Stimulated activated naive CD8-positive, alpha-beta T cell treated with anti-CD3 and anti-CD28 coated beads, Interleukin-15, amount 100 ng/mL, for 72 hours (primary cell): ENCODE measurements at regions not wholly inside any gene's neighbourhood (a gene's known extent, or its start where the extent isn't known, plus 50 kb on each side); places are given as distances from the start of the nearest gene placed in this dataset.
A peak's percentile ranks its signal among the peaks of the same experiment; 100 is the strongest.
"Not testable (repeated sequence)": the region's sequence is repeated elsewhere in the genome, so short reads cannot be mapped to it uniquely, and the experiment has no call there.

Source experiments
- ATAC-seq: fragments of 150-1000 bp; cut with Tn5 transposase; 2 replicates; pipeline ENCODE4 v1.10.0; 2021; ENCODE audit warnings: mild to moderate bottlenecking, moderate library complexity
- DNase-seq, 2 donors: peaks; one replicate each; pipeline ENCODE4 v3.0.0; 2021 to 2022
- H3K27ac Mint-ChIP-seq, 2 donors: one replicate each; pipeline ENCODE4 v1.8.0; 2022; ENCODE audit warnings: mild to moderate bottlenecking in 2 of 2, mixed read lengths in 2 of 2, moderate library complexity in 2 of 2
- H3K27me3 Mint-ChIP-seq: one replicate; pipeline ENCODE4 v1.8.0; 2022; ENCODE audit warnings: mixed read lengths
- H3K4me1 Mint-ChIP-seq: one replicate; pipeline ENCODE4 v1.8.0; 2022; ENCODE audit warnings: mild to moderate bottlenecking, mixed read lengths
- H3K4me3 Mint-ChIP-seq, 2 donors: one replicate each; pipeline ENCODE4 v1.8.0; 2022; ENCODE audit warnings: mild to moderate bottlenecking in 2 of 2, mixed read lengths in 2 of 2, moderate library complexity in 1 of 2
- H3K9me3 Mint-ChIP-seq, 2 donors: one replicate each; pipeline ENCODE4 v1.8.0; 2022; ENCODE audit warnings: mixed read lengths in 2 of 2

- Mint-ChIP-seq H3K27me3 (peaks cover 43% of the 10 kb centered on the region), H3K9me3 (no peaks in the 10 kb centered on the region), H3K27ac (no peak overlapping the region), H3K4me3 (no peak overlapping the region), H3K4me1 (peaks cover 6% of the 10 kb centered on the region)
- DNase-seq (no peak), ATAC-seq (no peak)
These were observed 195.0 kb downstream of the MSX2 start for GRCh38 chr5:174919351-174919750.

GRCh38 chr5:174918655-174919054, 194.3 kb downstream of the MSX2 start:
- ATAC-seq (no peak), DNase-seq (no peak)
- Mint-ChIP-seq H3K27ac (no peak overlapping the region), H3K4me1 (peaks cover 6% of the 10 kb centered on the region), H3K4me3 (no peak overlapping the region), H3K9me3 (no peaks in the 10 kb centered on the region), H3K27me3 (peaks cover 48% of the 10 kb centered on the region)

GRCh38 chr5:174917976-174918554, 193.7 kb downstream of the MSX2 start:
- DNase-seq: no peak
- H3K9me3 Mint-ChIP-seq: no peaks in the 10 kb centered on the region
- no peak overlapping the region for H3K4me3 Mint-ChIP-seq
- peak overlapping the region; percentile 22 to 58 for H3K27ac Mint-ChIP-seq
- peaks cover 6% of the 10 kb centered on the region for H3K4me1 Mint-ChIP-seq
- no peak for ATAC-seq
- peaks cover 51% of the 10 kb centered on the region for H3K27me3 Mint-ChIP-seq

GRCh38 chr5:174917435-174917834, 193.1 kb downstream of the MSX2 start:
- not testable (repeated sequence) for DNase-seq
- peak; percentile 26 for ATAC-seq

GRCh38 chr5:174916924-174917323, 192.5 kb downstream of the MSX2 start:
- ATAC-seq, H3K27ac Mint-ChIP-seq, H3K9me3 Mint-ChIP-seq, H3K4me3 Mint-ChIP-seq, DNase-seq, H3K4me1 Mint-ChIP-seq: not testable (repeated sequence)
- H3K27me3 Mint-ChIP-seq: peaks cover 62% of the 10 kb centered on the region

More at GRCh38 chr5:174917435-174917834, 193.1 kb downstream of the MSX2 start:
- H3K4me3 Mint-ChIP-seq, H3K9me3 Mint-ChIP-seq, H3K27ac Mint-ChIP-seq, H3K4me1 Mint-ChIP-seq: not testable (repeated sequence)
- peaks cover 57% of the 10 kb centered on the region for H3K27me3 Mint-ChIP-seq

GRCh38 chr5:174916227-174916626, 191.8 kb downstream of the MSX2 start:
- ATAC-seq (no peak), DNase-seq (no peak)
- peaks cover 4% of the 10 kb centered on the region for H3K4me1 Mint-ChIP-seq
- no peak overlapping the region for H3K4me3 Mint-ChIP-seq
- peaks cover 67% of the 10 kb centered on the region for H3K27me3 Mint-ChIP-seq
- no peak overlapping the region for H3K27ac Mint-ChIP-seq
- H3K9me3 Mint-ChIP-seq: no peaks in the 10 kb centered on the region

- Mint-ChIP-seq H3K4me1 (peaks cover 6% of the 10 kb centered on the region), H3K4me3 (no peak overlapping the region), H3K9me3 (no peaks in the 10 kb centered on the region), H3K27ac (no peak overlapping the region), H3K27me3 (peaks cover 88% of the 10 kb centered on the region)
- no peak for DNase-seq
- ATAC-seq: no peak
These were observed 186.7 kb downstream of the MSX2 start for GRCh38 chr5:174911118-174911517.

- H3K9me3 Mint-ChIP-seq: no peaks in the 10 kb centered on the region
- H3K4me1 Mint-ChIP-seq: peaks cover 6% of the 10 kb centered on the region
- peaks cover 87% of the 10 kb centered on the region for H3K27me3 Mint-ChIP-seq
- DNase-seq (peak; percentile 59 to 60), ATAC-seq (peak; percentile 92)
- H3K27ac Mint-ChIP-seq: no peak overlapping the region
- no peak overlapping the region for H3K4me3 Mint-ChIP-seq
These were observed 185.9 kb downstream of the MSX2 start for GRCh38 chr5:174910245-174910737.

- DNase-seq: no peak
- ATAC-seq: no peak
- Mint-ChIP-seq H3K27me3 (peaks cover 55% of the 10 kb centered on the region), H3K9me3 (no peaks in the 10 kb centered on the region), H3K4me1 (no peaks in the 10 kb centered on the region), H3K4me3 (no peak overlapping the region), H3K27ac (peak overlapping the region in 1 of 2 donors; percentile 52)
These were observed 178.9 kb downstream of the MSX2 start for GRCh38 chr5:174903172-174903732.

GRCh38 chr5:174901336-174901735, 177.0 kb downstream of the MSX2 start:
- no peak for ATAC-seq
- Mint-ChIP-seq H3K9me3 (no peaks in the 10 kb centered on the region), H3K27ac (no peak overlapping the region), H3K27me3 (peaks cover 44% of the 10 kb centered on the region), H3K4me1 (no peaks in the 10 kb centered on the region), H3K4me3 (no peak overlapping the region)
- no peak for DNase-seq

- H3K4me1 Mint-ChIP-seq: no peaks in the 10 kb centered on the region
- DNase-seq: no peak
- no peak overlapping the region for H3K27ac Mint-ChIP-seq
These were observed 176.0 kb downstream of the MSX2 start for GRCh38 chr5:174900240-174900865.

GRCh38 chr5:174897281-174897950, 173.0 kb downstream of the MSX2 start:
- no peak for DNase-seq
- Mint-ChIP-seq H3K4me1 (no peaks in the 10 kb centered on the region), H3K9me3 (peaks cover 3 to 4% of the 10 kb centered on the region in 2 donors), H3K27me3 (peaks cover 22% of the 10 kb centered on the region), H3K27ac (no peak overlapping the region), H3K4me3 (no peak overlapping the region)
- ATAC-seq: no peak

More at GRCh38 chr5:174900240-174900865, 176.0 kb downstream of the MSX2 start:
- Mint-ChIP-seq H3K9me3 (no peaks in the 10 kb centered on the region), H3K4me3 (no peak overlapping the region), H3K27me3 (peaks cover 35% of the 10 kb centered on the region)
- no peak for ATAC-seq

- ATAC-seq (no peak), DNase-seq (no peak)
- peaks cover 8 to 12% of the 10 kb centered on the region in 2 donors for H3K9me3 Mint-ChIP-seq
- H3K27ac Mint-ChIP-seq: no peak overlapping the region
- H3K4me3 Mint-ChIP-seq: no peak overlapping the region
- peaks cover 28% of the 10 kb centered on the region for H3K27me3 Mint-ChIP-seq
- no peaks in the 10 kb centered on the region for H3K4me1 Mint-ChIP-seq
These were observed 171.0 kb downstream of the MSX2 start for GRCh38 chr5:174895360-174895759.

- Mint-ChIP-seq H3K4me3 (no peak overlapping the region), H3K4me1 (no peaks in the 10 kb centered on the region), H3K9me3 (peaks cover 8 to 12% of the 10 kb centered on the region in 2 donors), H3K27me3 (peaks cover 18% of the 10 kb centered on the region), H3K27ac (no peak overlapping the region)
- ATAC-seq (no peak), DNase-seq (no peak)
These were observed 168.4 kb downstream of the MSX2 start for GRCh38 chr5:174892742-174893141.

- H3K27ac Mint-ChIP-seq, H3K9me3 Mint-ChIP-seq, H3K4me1 Mint-ChIP-seq, DNase-seq, H3K4me3 Mint-ChIP-seq, H3K27me3 Mint-ChIP-seq, ATAC-seq: not testable (repeated sequence)
These were observed 156.2 kb downstream of the MSX2 start for GRCh38 chr5:174880412-174881200.
